Stimulated activated effector memory CD8-positive, alpha-beta T cell treated with anti-CD3 and anti-CD28 coated beads, Interleukin-12 subunit alpha, Interleukin-12 subunit beta, amount 100 ng/mL, for 72 hours (primary cell): ENCODE measurements at regions not wholly inside any gene's neighbourhood (a gene's known extent, or its start where the extent isn't known, plus 50 kb on each side); places are given as distances from the start of the nearest gene placed in this dataset.
A peak's percentile ranks its signal among the peaks of the same experiment; 100 is the strongest.

Source experiments
- ATAC-seq: fragments of 150-1000 bp; cut with Tn5 transposase; 2 replicates; pipeline ENCODE4 v1.10.0; 2021
- DNase-seq, 2 donors: peaks; one replicate each; pipeline ENCODE4 v3.0.0; 2021 to 2022; ENCODE audit warnings: low spot score in 2 of 2
- H3K27ac Mint-ChIP-seq: one replicate; pipeline ENCODE4 v1.8.0; 2022; ENCODE audit warnings: mild to moderate bottlenecking, mixed read lengths
- H3K36me3 Mint-ChIP-seq: one replicate; pipeline ENCODE4 v1.8.0; 2022; ENCODE audit warnings: mild to moderate bottlenecking, mixed read lengths
- H3K4me1 Mint-ChIP-seq: one replicate; pipeline ENCODE4 v1.8.0; 2022; ENCODE audit warnings: mixed read lengths
- H3K4me3 Mint-ChIP-seq: one replicate; pipeline ENCODE4 v1.8.0; 2022; ENCODE audit warnings: mild to moderate bottlenecking, mixed read lengths
- H3K9me3 Mint-ChIP-seq: one replicate; pipeline ENCODE4 v1.8.0; 2022; ENCODE audit warnings: mixed read lengths

DNA sequence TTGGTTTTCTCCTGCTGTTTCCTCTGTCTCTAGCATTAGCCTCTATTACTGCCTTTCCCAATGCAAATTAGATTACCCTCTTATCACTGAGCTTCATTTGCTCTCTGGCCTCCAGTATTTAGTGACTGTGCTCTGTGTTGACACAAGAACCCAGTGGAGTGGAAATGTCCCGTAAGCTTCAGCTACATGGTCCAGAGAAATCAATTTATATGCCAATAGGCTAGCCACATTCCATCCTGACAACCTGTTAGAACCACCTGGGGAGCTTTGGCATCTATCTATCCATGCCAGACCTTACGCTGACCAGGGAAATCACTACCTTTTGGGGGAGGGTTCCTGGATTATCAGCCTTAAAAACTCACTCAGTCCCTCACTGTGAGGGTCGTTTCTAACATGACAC lies 459.6 kb downstream of the UTRN start:
- H3K36me3 Mint-ChIP-seq, result peaks cover 15% of the 10 kb centered on the region
- H3K4me3 Mint-ChIP-seq, result no peak overlapping the region
- H3K4me1 Mint-ChIP-seq, result peaks cover 8% of the 10 kb centered on the region
- H3K27ac Mint-ChIP-seq, result peak overlapping the region; percentile 74
- H3K9me3 Mint-ChIP-seq, result no peaks in the 10 kb centered on the region
- no peak for ATAC-seq
- DNase-seq, result no peak

DNA sequence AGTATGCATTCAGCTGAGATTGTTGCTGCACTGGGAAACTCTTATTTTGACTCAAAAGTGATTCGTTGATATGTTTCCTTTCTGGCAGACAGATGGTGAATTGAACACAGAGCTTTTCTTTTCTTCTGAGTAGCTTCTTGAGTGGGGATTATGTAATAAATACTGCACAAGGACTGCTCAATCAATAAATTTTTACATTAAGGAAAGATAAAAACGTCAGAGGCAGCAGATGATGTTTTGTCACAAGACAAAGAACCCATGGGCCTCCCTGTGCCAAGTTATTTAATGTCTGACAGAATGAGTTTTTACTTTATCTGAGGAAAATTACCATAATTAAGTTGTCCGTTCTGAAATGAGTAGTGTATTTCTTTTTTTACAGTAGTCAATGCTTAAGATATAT lies 460.3 kb downstream of the UTRN start:
- H3K4me1 Mint-ChIP-seq, result peaks cover 8% of the 10 kb centered on the region
- H3K9me3 Mint-ChIP-seq, result no peaks in the 10 kb centered on the region
- no peak overlapping the region for H3K4me3 Mint-ChIP-seq
- H3K27ac Mint-ChIP-seq, result peak overlapping the region; percentile 74
- DNase-seq, result no peak
- peaks cover 20% of the 10 kb centered on the region for H3K36me3 Mint-ChIP-seq
- no peak for ATAC-seq

DNA sequence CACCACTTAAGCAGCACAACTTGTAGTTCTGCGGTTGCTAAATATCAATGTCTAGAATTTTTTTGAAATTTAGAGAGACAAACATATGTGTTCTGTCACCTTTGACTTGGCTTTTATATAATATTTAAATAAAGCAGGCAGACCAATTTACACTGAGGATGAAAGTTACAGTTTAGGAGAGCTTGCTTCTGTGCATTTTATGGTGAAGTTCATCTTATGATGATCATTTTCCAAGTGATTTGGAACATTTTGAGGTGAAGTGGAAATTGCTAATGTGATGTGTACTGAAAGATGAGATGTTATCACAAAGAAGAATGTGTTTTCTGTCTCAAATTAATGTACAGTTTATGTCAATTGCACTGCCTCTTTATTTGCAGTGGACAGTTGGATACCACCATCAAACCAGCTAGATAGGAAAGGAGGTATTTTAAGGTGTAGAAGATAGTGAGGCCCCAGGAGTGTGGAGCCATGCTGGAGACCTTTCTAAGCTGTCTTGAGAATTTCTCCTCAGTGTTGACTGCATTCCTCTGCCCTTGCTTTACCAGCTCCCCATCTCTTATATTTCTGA lies 461.9 kb downstream of the UTRN start:
- Mint-ChIP-seq H3K4me3 (no peak overlapping the region), H3K4me1 (peaks cover 8% of the 10 kb centered on the region), H3K36me3 (peaks cover 35% of the 10 kb centered on the region), H3K27ac (peak overlapping the region; percentile 64), H3K9me3 (no peaks in the 10 kb centered on the region)
- ATAC-seq (no peak), DNase-seq (no peak)

DNA sequence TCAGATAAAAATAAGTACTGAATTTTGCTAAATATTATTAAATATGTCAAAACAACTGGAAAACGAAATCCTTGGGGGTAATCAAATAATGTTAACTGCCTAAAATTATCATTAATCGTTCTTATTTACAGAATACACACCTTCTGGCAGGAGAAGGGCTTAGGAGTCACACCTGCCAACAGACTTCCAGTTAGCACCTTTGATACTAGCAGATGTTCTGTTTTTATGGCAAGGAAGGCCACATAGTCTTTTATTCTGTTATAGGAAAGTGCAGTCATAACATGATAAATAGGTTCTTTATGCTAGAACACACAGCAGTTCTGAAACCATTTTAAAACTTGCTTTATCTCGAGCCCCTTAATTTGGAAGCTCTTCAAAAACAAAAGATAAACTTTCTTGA lies 464.1 kb downstream of the UTRN start:
- H3K36me3 Mint-ChIP-seq, result peaks cover 57% of the 10 kb centered on the region

DNA sequence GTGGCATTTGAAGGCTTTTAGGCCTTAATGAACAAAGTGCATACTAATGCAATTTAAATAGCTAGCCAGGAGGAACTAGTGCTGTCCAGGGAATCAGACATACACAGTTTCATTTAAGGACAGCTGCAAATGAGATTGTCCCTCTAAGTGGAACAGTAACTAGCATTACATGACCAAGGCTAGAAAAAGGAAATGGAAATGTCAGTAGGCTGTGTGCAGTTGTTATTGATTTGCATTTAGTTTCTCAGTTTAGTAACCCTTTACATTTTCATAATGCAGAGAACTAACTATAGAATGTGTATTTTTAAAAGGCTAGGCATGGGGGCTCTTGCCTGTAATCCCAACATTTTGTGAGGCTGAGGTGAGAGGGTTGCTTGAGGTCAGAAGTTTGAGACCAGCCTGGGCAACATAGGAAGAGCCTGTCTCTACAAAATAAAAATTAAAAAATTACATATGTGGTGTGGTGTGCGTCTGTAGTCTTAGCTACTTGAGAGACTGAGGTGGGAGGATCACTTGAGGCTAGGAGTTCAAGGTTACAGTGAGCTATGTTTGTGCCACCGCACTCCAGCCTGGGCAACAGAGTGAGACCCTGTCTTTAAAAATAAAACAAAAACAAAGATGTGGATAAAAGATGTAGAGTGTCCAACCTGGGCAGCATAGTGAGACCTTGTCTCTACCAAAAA lies 468.0 kb downstream of the UTRN start:
- no peak for ATAC-seq
- Mint-ChIP-seq H3K27ac (no peak overlapping the region), H3K9me3 (no peaks in the 10 kb centered on the region), H3K4me1 (no peaks in the 10 kb centered on the region), H3K4me3 (no peak overlapping the region), H3K36me3 (peaks cover 77% of the 10 kb centered on the region)
- DNase-seq, result no peak

More for the DNA sequence above, 464.1 kb downstream of the UTRN start:
- H3K9me3 Mint-ChIP-seq, result no peaks in the 10 kb centered on the region
- H3K4me1 Mint-ChIP-seq, result peaks cover 8% of the 10 kb centered on the region
- ATAC-seq (no peak), DNase-seq (no peak)
- H3K27ac Mint-ChIP-seq, result no peak overlapping the region
- H3K4me3 Mint-ChIP-seq, result no peak overlapping the region

DNA sequence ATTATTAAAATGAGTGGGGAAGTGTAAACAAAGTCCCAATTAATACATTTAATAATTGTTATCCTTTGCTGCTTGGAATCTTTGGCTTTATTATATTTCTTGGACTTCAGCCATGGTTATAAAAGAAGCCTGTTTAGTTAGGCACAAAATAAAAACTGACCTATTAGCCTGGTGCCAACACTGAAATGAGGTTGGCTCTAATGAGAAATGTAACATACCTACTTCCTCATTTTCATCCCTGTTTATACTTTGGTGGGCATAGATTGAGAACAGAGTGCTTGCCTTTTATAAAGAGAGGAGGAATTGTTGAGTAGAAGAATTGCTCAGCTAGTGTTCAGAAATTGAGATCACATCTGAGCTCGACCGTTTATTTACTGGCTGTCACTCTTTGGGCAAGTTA lies 471.3 kb downstream of the UTRN start:
- DNase-seq (no peak), ATAC-seq (no peak)
- peaks cover 5% of the 10 kb centered on the region for H3K4me1 Mint-ChIP-seq
- no peaks in the 10 kb centered on the region for H3K9me3 Mint-ChIP-seq
- no peak overlapping the region for H3K4me3 Mint-ChIP-seq
- H3K36me3 Mint-ChIP-seq, result peaks cover 58% of the 10 kb centered on the region
- H3K27ac Mint-ChIP-seq, result no peak overlapping the region

GRCh38 chr6:144757299-144757698 lies 472.2 kb downstream of the UTRN start:
- H3K4me3 Mint-ChIP-seq, result no peak overlapping the region
- no peak overlapping the region for H3K27ac Mint-ChIP-seq
- ATAC-seq (no peak), DNase-seq (no peak)
- peaks cover 49% of the 10 kb centered on the region for H3K36me3 Mint-ChIP-seq
- H3K4me1 Mint-ChIP-seq, result peaks cover 5% of the 10 kb centered on the region
- H3K9me3 Mint-ChIP-seq, result no peaks in the 10 kb centered on the region

GRCh38 chr6:144757730-144758129 lies 472.6 kb downstream of the UTRN start:
- Mint-ChIP-seq H3K27ac (no peak overlapping the region), H3K9me3 (no peaks in the 10 kb centered on the region), H3K4me3 (no peak overlapping the region), H3K36me3 (peaks cover 45% of the 10 kb centered on the region), H3K4me1 (peaks cover 5% of the 10 kb centered on the region)
- no peak for ATAC-seq
- DNase-seq, result no peak

DNA sequence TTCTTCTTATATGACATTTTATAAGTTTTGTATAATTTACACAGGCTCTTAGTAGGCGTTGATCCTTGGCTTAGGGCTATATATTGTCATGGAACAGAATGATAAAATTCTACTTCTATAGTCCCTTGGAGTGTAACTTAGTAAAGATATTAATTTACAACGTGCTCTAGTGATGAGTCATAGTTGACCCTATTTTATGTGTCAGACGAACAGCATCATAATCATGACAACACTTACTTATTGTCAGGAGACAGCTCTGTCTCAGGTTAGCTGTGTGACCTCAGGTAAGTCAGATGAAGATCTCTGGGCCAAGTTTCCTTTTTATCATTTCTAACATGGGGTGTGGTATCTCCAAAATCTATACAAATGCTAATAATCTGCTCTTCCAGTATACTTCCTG lies 473.5 kb downstream of the UTRN start:
- peaks cover 5% of the 10 kb centered on the region for H3K4me1 Mint-ChIP-seq
- peaks cover 36% of the 10 kb centered on the region for H3K36me3 Mint-ChIP-seq
- no peaks in the 10 kb centered on the region for H3K9me3 Mint-ChIP-seq
- no peak overlapping the region for H3K27ac Mint-ChIP-seq
- ATAC-seq (peak; percentile 90), DNase-seq (no peak)
- no peak overlapping the region for H3K4me3 Mint-ChIP-seq

- peaks cover 15% of the 10 kb centered on the region for H3K4me1 Mint-ChIP-seq
- H3K4me3 Mint-ChIP-seq, result no peak overlapping the region
- DNase-seq, result no peak
- H3K9me3 Mint-ChIP-seq, result no peaks in the 10 kb centered on the region
- peak overlapping the region; percentile 24 for H3K27ac Mint-ChIP-seq
- no peak for ATAC-seq
- peaks cover 13% of the 10 kb centered on the region for H3K36me3 Mint-ChIP-seq
These were observed 477.3 kb downstream of the UTRN start for GRCh38 chr6:144762469-144762868.

GRCh38 chr6:144767051-144767450 lies 481.9 kb downstream of the UTRN start:
- no peak overlapping the region for H3K27ac Mint-ChIP-seq
- H3K4me3 Mint-ChIP-seq, result no peak overlapping the region
- DNase-seq, result no peak
- H3K36me3 Mint-ChIP-seq, result peaks cover 8% of the 10 kb centered on the region
- H3K4me1 Mint-ChIP-seq, result peaks cover 10% of the 10 kb centered on the region
- no peaks in the 10 kb centered on the region for H3K9me3 Mint-ChIP-seq
- no peak for ATAC-seq

DNA sequence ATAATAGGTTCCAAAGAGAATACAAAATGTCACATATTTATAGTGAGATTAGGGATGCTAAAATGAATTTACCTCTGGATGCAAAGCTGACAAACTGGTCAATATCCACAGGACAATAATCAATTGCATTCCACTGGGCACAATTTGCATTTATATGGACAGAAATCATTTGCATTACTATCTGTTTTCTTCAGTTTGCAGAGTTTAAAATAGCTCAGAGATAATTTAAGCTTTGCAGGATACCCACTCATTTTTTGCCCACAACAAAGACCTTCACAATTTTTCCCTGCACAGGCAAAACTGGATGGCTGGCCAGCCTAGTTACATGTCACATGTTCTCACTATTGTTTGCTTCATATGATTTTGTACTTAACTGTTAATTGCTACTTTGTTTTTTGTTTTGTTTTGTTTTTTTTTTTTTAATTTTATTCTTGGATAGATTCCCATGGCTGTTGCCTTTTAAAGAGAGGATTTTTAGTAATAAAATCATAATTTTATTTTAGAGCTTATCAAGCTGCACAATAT lies 483.5 kb downstream of the UTRN start:
- Mint-ChIP-seq H3K4me3 (no peak overlapping the region), H3K27ac (no peak overlapping the region), H3K9me3 (no peaks in the 10 kb centered on the region), H3K4me1 (peaks cover 10% of the 10 kb centered on the region), H3K36me3 (peaks cover 19% of the 10 kb centered on the region)
- no peak for ATAC-seq
- no peak for DNase-seq

DNA sequence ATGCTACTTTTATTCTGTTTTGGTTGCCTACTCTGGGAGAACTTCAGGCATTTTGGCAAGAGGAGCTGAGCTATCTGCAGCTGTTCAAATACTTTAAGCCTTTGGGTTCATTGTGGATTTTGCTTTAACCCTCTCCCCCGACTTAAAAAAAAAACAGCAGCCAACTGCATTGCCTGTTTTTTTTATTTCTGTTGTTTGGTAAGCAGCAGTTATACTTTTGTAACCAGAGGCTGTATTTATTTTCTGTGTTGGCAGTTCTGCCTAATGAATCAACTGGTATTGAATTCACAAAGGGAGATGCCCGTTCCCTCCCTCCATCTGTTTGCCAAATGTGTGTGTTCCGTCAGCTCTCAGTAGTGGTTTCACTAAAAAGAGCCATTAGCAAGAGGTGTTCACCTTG lies 484.0 kb downstream of the UTRN start:
- peaks cover 24% of the 10 kb centered on the region for H3K36me3 Mint-ChIP-seq
- no peaks in the 10 kb centered on the region for H3K9me3 Mint-ChIP-seq

GRCh38 chr6:144776031-144776819 lies 491.1 kb downstream of the UTRN start:
- H3K27ac Mint-ChIP-seq, result no peak overlapping the region
- peaks cover 48% of the 10 kb centered on the region for H3K36me3 Mint-ChIP-seq
- ATAC-seq, result no peak
- peaks cover 32% of the 10 kb centered on the region for H3K4me1 Mint-ChIP-seq
- H3K4me3 Mint-ChIP-seq, result no peak overlapping the region
- DNase-seq, result no peak
- no peaks in the 10 kb centered on the region for H3K9me3 Mint-ChIP-seq

More for the DNA sequence above, 484.0 kb downstream of the UTRN start:
- ATAC-seq (no peak), DNase-seq (no peak)
- Mint-ChIP-seq H3K27ac (no peak overlapping the region), H3K4me3 (no peak overlapping the region), H3K4me1 (peaks cover 10% of the 10 kb centered on the region)

DNA sequence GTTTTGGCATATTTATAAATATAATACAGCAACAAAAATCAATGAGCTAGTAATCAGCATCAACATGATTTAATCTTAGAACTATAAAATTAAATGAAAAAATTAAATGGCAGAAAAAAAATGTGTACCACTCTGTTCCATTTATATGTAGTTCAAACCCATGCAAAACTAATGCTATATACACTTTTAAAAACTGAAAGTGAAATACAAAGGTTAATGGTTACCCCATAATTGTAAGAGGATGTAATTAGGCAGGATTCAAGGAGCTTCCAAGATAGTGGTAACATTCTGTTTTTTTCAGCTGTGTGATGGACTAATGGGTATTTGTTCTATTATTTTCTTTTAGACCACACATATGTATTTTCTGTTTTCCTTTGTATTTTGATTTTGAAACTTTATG lies 492.1 kb downstream of the UTRN start:
- no peak overlapping the region for H3K27ac Mint-ChIP-seq
- peaks cover 48% of the 10 kb centered on the region for H3K36me3 Mint-ChIP-seq

GRCh38 chr6:144778056-144778455 lies 492.9 kb downstream of the UTRN start:
- Mint-ChIP-seq H3K4me1 (peaks cover 35% of the 10 kb centered on the region), H3K27ac (no peak overlapping the region), H3K9me3 (no peaks in the 10 kb centered on the region), H3K36me3 (peaks cover 44% of the 10 kb centered on the region), H3K4me3 (no peak overlapping the region)
- DNase-seq, result no peak
- ATAC-seq, result no peak

More for the DNA sequence above, 492.1 kb downstream of the UTRN start:
- no peak for ATAC-seq
- Mint-ChIP-seq H3K9me3 (no peaks in the 10 kb centered on the region), H3K4me3 (no peak overlapping the region), H3K4me1 (peaks cover 35% of the 10 kb centered on the region)
- no peak for DNase-seq
